MM.1S (cell line): ENCODE measurements at regions not wholly inside any gene's neighbourhood (a gene's known extent, or its start where the extent isn't known, plus 50 kb on each side); places are given as distances from the start of the nearest gene placed in this dataset.

Source experiments
- EZH2 ChIP-seq: fragments of 300-600 bp; sonication (generic); optimal IDR thresholded peaks from 2 replicates; pipeline ENCODE3; 2017; ENCODE audit warnings: low read depth, mild to moderate bottlenecking, antibody characterized with exemption, low read length, mixed read lengths
- EZH2phosphoT487 ChIP-seq: fragments of 300-600 bp; sonication (generic); IDR thresholded peaks from 2 replicates; pipeline ENCODE4 v1.6.1; 2018; ENCODE audit warnings: antibody characterized with exemption, low read length
- TF ChIP-seq, protein P1 (sequence below): fragments of 300-600 bp; sonication (generic); IDR thresholded peaks from 2 replicates; pipeline ENCODE4 v1.5.1; 2016; ENCODE audit warnings: antibody characterized with exemption, low read length, mixed read lengths

DNA sequence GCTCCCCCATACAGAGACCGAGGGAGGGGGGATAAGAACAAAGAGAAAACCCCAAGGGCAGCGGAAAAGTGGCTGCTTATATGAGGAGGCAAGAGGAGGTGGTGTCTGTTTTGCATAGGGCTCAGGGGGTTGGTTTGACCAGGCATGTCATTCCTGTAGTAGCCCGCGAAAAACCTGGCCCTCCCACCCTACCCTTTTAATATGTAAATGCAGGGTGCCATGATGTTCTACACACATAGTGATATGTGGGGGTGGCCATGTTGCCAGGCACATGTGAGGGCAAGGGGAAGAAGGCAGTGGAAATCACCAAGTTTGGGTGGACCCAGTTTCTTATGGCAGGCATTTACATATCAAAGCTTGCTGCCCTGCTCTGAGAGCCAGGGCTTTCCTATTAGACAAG lies 203.5 kb upstream of the UBL3 start:
- TF ChIP-seq, protein P1, sequence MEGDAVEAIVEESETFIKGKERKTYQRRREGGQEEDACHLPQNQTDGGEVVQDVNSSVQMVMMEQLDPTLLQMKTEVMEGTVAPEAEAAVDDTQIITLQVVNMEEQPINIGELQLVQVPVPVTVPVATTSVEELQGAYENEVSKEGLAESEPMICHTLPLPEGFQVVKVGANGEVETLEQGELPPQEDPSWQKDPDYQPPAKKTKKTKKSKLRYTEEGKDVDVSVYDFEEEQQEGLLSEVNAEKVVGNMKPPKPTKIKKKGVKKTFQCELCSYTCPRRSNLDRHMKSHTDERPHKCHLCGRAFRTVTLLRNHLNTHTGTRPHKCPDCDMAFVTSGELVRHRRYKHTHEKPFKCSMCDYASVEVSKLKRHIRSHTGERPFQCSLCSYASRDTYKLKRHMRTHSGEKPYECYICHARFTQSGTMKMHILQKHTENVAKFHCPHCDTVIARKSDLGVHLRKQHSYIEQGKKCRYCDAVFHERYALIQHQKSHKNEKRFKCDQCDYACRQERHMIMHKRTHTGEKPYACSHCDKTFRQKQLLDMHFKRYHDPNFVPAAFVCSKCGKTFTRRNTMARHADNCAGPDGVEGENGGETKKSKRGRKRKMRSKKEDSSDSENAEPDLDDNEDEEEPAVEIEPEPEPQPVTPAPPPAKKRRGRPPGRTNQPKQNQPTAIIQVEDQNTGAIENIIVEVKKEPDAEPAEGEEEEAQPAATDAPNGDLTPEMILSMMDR: no peak
- TF ChIP-seq EZH2phosphoT487: no peak
- no peak for TF ChIP-seq EZH2
